Fibroblast of lung (primary cell): ENCODE measurements at regions not wholly inside any gene's neighbourhood (a gene's known extent, or its start where the extent isn't known, plus 50 kb on each side); places are given as distances from the start of the nearest gene placed in this dataset.

Experiments
- CTCF ChIP-seq, 2 donors: IDR thresholded peaks in 1 of 2; conservative IDR thresholded peaks in 1 of 2; 1 replicate in 1 of 2; 2 replicates in 1 of 2; pipeline ENCODE4 v1.5.1; 2011 to 2012; ENCODE audit warnings: low read length in 2 of 2, control low read depth in 1 of 2, inconsistent platforms in 1 of 2, low read depth in 1 of 2, mild to moderate bottlenecking in 1 of 2
- EZH2 ChIP-seq: IDR thresholded peaks from 2 replicates; pipeline ENCODE4 v1.5.1; 2012; ENCODE audit warnings: low read length, control low read depth, mild to moderate bottlenecking; ENCODE audit errors: missing control alignments

- no peak for TF ChIP-seq CTCF (conservative IDR thresholded peaks at IDR 0.05 in 1 of 2, IDR thresholded peaks at IDR 0.05 in 1 of 2; ENCODE audit: low read depth in 1 of 2, low read length in 2 of 2)
- TF ChIP-seq EZH2 = no peak
Measured at GRCh38 chr6:73941892-73942291, 245.9 kb downstream of the CD109 start.
